SKM-1 treated with dmso at 0.1 percent for 144 hours (cell line): ENCODE measurements at regions not wholly inside any gene's neighbourhood (a gene's known extent, or its start where the extent isn't known, plus 50 kb on each side); places are given as distances from the start of the nearest gene placed in this dataset.
"Not testable (repeated sequence)": the region's sequence is repeated elsewhere in the genome, so short reads cannot be mapped to it uniquely, and the experiment has no call there.

Experiments
- DNase-seq: peaks from one replicate; lab custom pipeline; 2025; ENCODE audit not compliant: unreplicated experiment; lab: John Stamatoyannopoulos, UW

GRCh38 chr1:192862271-192862670 is 53.4 kb downstream of the RGS2 start:
- DNase-seq, result no peak

GRCh38 chr1:192866241-192866868 is 57.5 kb downstream of the RGS2 start:
- DNase-seq, result no peak

- no peak for DNase-seq
These were observed 58.3 kb downstream of the RGS2 start for GRCh38 chr1:192867180-192867579.

- DNase-seq, result peak; percentile 84
These were observed 60.6 kb downstream of the RGS2 start for GRCh38 chr1:192869308-192869940.

- no peak for DNase-seq
These were observed 63.2 kb downstream of the RGS2 start for GRCh38 chr1:192872010-192872409.

- DNase-seq, result no peak
These were observed 65.0 kb downstream of the RGS2 start for GRCh38 chr1:192873836-192874235.

- DNase-seq, result no peak
These were observed 67.8 kb downstream of the RGS2 start for GRCh38 chr1:192876633-192877032.

- peak; percentile 28 for DNase-seq
These were observed 68.5 kb downstream of the RGS2 start for GRCh38 chr1:192877283-192877886.

GRCh38 chr1:192878249-192878648 is 69.4 kb downstream of the RGS2 start:
- DNase-seq, result no peak

- DNase-seq, result no peak
These were observed 70.6 kb downstream of the RGS2 start for GRCh38 chr1:192879406-192879805.

- DNase-seq, result no peak
These were observed 71.4 kb downstream of the RGS2 start for GRCh38 chr1:192880231-192880630.

GRCh38 chr1:192884241-192884640 is 75.4 kb downstream of the RGS2 start:
- DNase-seq, result no peak

- not testable (repeated sequence) for DNase-seq
These were observed 76.5 kb downstream of the RGS2 start for GRCh38 chr1:192885387-192885786.

- DNase-seq, result no peak
These were observed 78.6 kb downstream of the RGS2 start for GRCh38 chr1:192887426-192887825.

- no peak for DNase-seq
These were observed 79.7 kb downstream of the RGS2 start for GRCh38 chr1:192888574-192888973.

- no peak for DNase-seq
These were observed 80.2 kb downstream of the RGS2 start for GRCh38 chr1:192889082-192889481.

- no peak for DNase-seq
These were observed 81.3 kb downstream of the RGS2 start for GRCh38 chr1:192890134-192890533.

GRCh38 chr1:192892934-192893333 is 84.1 kb downstream of the RGS2 start:
- DNase-seq, result no peak

- not testable (repeated sequence) for DNase-seq
These were observed 86.6 kb downstream of the RGS2 start for GRCh38 chr1:192895487-192895886.

GRCh38 chr1:192896376-192896775 is 87.5 kb downstream of the RGS2 start:
- no peak for DNase-seq

GRCh38 chr1:192901500-192901899 is 92.7 kb downstream of the RGS2 start:
- DNase-seq, result no peak

- DNase-seq, result no peak
These were observed 94.3 kb downstream of the RGS2 start for GRCh38 chr1:192903142-192903541.
